NCI-H460 (cell line): ENCODE measurements at regions not wholly inside any gene's neighbourhood (a gene's known extent, or its start where the extent isn't known, plus 50 kb on each side); places are given as distances from the start of the nearest gene placed in this dataset.

Experiments
- DNase-seq: peaks from one replicate; pipeline ENCODE4 v3.0.0-alpha.2; 2016; ENCODE audit warnings: low read depth; ENCODE audit errors: extremely low read depth

DNA sequence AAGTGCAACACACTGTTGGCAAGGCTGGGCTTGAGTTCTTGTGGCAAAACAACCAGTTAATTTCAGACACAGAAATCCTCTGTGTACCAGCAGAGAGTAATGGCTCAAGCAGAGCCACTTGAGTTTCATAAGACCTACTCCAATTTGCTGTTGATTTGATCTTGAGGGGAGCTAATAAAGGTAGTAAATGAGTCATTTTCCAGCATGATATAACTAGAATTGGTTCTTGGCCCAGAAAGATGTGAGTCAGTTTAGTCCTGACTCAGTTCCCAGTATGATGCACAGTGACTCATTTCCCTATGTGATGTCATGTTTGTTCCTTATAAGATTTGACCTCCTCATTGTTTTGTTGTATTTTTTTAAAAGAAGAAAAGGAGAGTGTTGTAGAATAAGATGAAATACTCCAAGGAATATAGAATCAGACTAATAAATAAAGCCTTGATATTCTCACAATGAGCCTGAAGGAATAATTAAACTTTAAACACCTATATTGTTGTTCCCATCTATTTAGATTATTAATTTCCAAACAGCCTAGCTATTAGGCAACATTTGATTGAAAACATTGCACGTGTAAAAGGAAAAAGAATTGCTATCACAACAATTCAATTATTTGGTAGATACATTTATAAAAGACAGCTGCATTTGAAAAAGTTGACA lies 186.2 kb downstream of the REEP3 start:
- DNase-seq = peak; percentile 92

DNA sequence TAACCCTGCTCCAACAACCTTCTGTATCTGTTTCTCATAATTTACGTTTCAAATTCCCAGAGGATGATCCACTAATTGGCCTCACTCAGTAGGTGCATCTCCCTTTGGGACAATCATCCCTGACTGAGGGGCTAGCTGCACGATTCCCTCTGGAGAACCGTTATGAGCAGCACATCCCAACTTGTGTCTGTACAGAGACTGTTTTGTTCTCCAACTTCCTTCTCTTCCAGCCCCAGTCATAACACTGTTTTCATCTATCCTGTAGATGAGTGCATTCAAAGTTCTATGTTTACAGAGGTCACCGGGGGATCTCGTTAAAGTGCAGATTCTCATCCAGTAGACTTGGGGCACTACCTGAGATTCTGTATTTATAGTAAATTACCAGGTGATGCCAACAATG lies 187.2 kb downstream of the REEP3 start:
- DNase-seq = no peak

DNA sequence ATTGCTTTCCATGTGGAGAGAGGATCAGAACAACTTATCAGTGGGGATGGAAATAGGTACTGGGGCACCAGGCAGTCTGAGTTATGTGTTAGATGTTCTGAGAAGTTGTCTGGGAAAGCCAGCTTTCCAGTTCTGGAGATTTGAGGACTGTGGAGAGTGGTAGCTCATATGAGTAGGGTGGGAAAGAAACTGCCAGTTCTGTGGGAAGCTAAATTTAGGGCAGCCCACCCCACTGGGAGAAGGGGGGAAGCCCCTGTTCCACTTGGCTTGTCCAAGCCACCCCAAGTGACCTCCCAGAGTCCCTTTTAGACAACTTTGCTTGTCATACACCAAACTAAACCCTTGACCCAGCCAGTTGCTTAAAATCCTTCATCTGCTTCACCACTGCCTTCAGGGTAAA lies 189.5 kb downstream of the REEP3 start:
- DNase-seq = no peak

DNA sequence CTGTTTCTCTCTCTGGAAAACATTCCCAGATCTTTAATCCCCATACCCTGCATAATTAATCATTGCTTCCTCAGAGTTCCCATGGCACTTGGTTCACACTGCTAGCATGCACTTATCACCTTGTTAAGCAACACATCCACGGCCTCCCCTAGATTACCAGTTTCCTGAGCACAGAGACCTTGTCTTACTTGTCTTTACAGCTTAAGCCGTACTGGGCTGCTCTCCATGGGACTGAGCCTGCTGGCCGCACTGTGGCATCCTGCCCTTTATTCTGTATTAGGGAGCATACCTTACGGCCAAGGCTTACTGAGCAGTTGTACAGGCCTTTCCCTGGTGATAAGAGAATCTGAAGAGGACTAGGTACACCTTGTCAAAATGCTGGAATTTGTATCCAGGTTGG lies 190.2 kb downstream of the REEP3 start:
- no peak for DNase-seq

DNA sequence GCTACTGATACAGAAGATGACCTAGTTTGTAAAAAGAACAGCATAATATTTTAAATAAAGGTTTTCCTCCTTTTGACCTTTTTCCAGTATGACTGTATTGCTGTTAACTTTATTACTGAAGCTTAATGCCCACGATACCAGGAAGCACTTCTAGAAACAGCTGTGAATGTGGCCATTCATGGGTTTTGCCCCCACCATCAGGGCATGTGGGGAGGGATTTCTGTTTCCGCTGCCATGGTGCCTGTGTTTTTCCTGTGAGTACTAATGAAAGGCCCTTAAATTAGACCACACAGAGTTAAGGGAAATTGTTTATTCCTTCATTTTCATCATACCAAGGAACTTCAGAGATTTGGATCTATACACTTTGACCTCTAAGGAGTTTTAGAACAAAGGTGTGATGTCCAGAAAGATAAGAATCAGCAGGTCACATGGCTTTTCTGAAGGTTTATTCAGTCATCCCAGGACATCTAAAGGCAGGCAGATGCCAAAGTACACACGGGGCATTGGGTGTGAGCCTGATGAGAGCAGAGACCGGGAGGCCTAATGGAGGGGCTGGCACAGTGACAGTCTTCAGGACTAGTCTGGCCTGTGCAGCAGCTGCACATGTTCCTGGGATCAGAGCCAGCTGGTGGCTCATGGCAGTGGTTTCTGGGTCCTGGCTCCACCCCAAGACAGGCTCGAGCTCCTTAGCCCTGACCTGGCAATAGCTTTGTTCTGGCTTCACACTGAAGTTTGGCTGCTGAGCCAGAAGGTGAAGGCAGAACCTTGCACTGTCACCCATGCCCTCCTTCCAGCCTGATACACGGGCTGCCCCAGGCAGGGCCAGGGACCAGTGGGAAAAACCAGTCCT lies 190.9 kb downstream of the REEP3 start:
- peak; percentile 90 for DNase-seq

DNA sequence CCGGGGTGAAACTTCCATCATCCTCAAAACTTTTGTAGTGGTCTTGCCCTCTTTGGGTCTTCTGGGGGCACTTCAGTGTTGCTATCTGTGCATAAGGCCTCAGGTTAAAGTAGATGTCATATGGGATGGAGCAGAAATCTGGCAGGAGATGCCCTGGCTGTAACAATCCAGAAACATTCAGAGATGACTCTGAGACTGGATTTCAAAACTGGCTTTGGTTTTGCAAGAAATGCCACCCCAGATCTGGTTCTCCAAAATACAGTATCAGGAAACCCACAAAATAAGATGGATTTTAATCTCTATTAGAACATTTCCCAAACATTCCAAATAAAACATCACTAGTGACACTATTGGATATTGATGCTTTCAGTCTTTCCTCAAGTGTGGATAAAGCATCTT lies 191.5 kb downstream of the REEP3 start:
- no peak for DNase-seq

DNA sequence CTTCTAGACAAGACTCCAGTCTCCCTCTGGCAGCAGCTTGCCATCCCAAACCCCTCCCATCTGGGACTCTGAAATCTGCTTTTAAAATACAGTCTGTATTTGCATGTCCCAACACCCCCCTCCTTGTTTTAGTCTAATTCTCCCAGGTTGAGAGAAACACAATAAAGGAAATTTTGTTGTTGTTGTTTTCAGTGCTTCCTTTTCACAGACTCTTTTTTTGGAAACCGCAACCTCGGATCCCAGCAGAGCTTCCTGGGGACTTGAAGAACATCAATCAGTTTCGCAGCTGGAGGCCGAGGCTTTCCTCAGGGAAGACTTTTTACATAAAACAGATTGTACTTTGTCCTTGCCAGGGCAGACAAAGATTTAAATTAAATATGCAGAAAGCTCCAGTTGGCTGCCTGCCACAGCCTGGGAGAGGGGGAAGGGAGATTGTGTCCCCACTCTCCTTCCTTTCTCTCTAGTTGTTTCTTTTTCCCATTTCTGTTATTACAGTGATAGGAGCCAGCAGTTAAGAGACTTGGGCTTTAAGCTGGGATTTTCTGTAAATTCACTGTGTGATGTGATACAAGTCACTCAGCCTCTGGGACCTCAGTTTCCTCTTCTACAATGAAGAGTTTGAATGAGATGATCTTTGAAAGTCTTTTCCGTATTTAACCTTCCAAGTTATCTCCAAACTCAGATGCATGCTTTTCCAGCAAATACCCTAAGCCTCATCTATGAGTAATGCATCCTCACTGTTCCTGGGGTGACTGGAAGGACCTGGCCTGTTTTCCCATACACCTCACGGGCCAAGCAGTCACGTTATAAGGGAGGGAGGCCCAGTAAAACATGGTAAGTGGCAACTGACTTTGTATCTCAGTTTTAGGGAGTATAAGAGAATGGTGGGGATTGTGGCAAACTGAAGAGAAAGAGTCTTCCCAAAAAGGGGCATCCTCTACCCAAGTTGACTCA lies 192.3 kb downstream of the REEP3 start:
- no peak for DNase-seq

DNA sequence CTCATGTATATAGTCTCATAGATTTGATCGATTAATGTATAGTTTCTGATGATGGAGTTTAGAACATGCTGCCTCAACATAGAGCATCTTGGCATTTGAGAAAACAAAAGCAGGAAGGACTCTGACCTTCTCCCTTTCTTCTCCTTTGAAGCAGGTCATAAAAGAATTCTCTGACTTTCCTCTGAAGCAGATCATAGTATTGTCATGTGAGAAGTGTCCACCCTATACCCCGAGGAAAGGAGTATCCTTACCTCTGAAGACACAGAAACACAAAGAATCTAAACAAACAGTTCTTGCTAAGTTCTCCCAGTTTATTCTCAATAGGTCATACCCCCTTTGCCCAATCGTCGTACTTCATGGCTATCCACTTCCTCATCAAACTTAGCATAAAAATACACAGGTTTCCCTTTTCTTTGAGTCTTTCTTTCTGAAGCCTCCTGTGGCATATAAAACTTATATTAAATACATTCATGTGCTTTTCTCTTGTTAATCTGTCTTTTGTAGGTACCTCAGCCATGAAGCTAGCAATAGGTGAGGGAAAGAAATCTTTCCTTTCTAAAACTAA lies 194.9 kb downstream of the REEP3 start:
- DNase-seq = no peak

DNA sequence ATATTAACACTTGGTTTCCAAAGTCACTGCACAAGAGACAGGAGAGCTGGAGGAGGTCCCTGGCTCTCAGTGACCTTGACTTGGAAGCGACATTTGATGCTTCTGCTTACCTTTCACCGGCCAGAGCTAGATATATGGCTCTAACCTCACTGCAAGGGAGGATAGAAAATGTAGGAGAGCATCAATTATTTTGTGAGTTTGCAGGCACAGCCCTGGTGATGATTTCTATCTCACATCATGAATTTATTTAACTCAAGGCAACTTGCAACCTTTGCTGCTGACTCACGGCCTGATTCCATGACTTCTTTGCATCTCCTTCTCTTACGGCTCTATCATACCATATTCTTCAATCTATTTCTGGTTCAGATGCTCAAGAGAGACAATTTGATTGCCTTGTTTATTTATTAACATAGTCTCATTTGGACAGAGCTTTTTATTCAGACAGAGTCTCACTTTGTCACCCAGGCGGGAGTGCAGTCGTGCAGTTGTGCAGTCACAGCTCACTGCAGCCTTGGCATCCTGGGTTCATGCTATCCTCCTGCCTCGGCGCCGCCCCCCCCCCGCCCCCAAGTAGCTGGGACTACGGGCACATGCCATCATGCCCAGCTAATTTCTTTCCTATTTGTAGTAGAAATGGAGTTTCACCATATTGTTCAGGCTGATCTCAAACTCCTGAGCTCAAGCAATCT lies 196.0 kb downstream of the REEP3 start:
- no peak for DNase-seq

DNA sequence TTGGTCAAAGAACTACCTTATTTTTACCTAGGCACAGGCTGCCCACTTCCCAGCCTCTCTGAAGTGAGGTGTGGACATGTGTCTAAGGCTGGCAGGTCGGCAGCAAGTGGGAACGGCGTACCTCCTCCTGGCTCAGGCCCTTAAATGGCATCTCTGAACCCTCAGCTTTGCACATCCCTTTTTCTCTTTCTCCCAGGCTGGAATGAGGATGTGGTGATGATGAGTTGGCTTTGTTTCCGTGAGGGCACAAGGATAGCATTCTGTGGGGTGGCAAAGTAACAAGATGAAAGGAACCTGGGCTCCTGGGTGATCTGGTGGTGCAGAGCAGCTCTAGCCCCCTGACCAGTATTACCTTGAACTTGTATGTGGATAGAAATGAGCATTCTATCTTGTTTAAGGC lies 196.8 kb downstream of the REEP3 start:
- DNase-seq = no peak

DNA sequence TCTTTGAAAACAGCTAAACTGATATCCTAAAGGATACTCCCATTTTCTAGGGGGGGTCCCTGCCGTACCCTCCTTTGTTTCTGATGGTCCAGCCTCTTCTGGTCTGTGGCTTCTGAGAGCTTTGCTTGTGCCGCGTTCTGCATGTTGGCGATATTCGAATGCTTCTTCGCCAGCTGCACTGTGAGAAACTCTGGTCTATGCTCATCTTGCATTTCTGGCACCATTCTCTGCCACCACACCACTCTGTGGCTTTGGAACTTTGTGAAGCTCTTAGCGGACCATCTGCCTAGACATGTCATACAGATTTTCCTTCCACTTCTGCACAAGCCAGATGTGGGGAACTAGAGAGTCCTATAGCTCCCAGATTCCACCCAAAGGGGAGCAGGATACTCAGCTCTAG lies 197.2 kb downstream of the REEP3 start:
- DNase-seq = no peak

DNA sequence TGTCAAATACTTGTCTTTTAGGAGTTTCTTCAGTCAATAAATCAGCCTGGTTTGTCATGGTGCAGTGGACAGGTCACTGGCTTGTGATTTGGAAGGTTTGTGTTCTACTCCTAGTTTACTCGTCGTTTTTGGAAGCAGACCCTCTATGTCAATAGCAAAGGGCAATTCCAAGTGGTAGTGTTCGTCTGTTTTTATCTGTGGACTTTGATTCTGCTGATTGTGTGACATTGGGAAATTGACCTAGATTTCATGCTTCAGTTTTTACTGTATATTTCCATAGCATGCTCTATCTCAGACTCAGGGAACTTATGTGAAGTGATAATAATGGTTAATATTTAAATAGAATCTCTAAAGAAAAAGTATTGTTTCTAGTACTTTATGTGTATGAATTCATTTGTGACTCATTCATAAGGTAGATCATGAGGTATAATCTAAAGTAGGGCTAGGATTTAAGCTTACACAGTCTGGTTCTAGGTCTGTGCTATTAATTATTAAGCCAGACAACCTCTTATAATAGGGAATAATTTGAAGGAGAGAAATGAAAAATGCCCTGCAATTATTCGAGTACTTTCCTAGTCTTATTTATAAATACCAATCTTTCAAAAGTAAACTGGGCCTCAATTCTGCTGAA lies 198.1 kb downstream of the REEP3 start:
- DNase-seq = no peak

DNA sequence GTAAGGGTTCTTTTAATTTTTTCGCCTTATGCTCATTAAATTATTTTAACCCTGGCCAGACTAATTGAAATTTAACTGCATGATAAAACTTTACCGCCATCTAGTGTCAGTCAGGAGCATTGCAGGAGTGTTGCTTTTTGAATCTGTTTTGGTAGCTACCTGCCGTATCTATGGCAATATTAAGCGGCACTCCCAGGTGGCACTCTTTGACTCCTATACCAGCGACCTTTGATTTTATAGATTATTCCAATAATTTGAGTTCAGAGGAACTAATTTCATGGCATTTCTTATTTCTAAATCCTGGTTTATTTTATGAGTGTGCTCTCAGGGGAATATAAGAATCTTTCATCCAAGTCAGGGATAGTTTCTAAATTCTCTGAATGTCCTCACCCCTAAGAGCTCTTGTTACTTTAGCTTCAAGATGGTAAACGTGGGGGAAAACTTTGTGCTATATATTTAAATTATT lies 198.9 kb downstream of the REEP3 start:
- DNase-seq = peak; percentile 38

DNA sequence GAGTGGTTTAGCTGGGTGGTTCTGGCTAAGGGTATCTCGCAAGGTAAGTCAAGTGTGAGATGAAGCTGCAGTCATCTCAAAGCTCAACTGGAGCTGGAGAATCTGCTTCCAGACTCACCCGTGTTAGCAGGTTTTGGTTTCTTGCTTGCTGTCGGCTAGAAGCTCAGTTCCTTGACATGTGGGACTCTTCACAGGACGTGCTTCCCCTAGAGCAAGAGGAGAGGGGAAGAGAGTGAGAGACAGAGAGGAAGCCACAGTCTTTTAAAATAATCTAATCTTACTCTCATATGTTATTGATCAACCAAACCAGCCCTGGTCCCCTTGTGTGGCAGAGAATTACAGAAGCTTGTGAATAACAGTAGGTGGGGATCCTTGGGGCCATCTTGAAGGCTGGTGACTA lies 199.5 kb downstream of the REEP3 start:
- DNase-seq = no peak

DNA sequence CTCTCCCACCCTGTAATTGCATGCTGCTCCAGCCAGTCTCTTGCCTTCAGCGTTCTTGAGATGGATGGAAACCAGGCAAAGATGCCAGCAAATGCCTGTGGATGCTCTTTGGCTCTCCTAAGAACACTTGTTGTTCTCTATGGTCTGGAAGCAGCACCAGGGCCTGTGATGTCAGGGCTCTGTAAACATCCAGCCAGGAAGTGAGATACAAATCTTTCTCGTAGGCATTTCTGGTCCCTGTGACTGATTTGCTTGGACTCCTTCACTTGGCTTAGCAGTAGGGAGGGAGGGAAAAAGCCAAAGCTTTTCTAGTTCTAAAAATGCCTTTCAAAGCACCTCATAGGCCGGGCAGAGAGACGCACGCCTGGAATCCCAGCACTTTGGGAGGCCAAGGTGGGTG lies 201.3 kb downstream of the REEP3 start:
- DNase-seq = no peak

DNA sequence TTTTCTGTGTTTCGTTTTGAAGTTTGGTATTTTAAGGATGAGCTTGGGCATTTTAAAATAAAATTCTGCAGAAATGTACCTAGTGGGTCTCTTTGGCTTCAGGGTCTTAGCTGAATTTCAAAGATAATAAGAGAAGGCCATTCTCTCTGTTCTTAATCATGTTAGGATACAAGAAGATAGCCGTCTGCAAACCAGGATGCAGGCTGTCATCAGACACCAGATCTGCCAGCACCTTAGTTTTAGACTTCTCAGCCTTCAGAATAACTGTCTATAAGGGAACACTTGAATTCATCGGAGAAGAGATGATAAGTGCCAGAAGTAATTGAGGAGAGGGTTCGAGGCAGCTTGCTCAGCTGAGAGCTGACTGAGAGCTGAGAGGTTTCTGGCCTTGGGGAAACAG lies 202.1 kb downstream of the REEP3 start:
- DNase-seq = no peak

DNA sequence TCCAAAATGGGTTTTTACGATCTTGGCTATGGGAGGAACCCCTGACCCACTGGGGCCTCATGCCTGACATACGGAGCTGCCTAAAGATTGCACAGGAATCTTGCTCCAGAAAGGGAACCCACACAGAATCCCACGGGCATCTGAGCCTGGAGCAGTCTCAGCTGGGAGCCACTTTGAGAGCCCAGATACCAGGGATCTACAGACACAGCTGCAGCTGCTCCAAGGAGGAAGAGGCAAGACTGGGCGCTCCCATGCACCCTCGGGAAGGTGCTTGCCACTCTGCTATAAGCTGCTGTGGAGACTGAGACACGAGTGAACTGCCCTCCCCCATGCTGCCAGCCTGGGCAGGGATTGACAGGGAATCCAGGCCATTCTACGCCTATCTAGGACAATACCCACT lies 202.5 kb downstream of the REEP3 start:
- DNase-seq = no peak

DNA sequence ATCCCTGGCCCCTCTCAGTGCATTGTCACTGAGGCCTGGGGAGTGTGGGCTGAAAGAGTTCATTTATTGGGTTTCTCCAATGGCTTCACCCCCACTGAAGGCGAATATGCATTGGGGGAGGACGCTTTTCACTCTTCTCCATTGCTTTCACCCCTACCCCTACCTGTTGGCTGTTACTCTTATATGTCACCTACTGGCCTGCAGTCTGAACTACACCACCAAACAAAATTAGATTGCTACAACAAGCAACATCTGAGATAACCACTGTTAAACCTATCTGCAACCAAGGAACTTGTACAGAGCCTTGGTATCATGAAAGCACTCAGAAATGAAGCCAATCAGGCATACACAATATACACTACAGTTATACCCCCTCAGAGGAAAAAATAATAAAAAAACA lies 203.7 kb downstream of the REEP3 start:
- no peak for DNase-seq

DNA sequence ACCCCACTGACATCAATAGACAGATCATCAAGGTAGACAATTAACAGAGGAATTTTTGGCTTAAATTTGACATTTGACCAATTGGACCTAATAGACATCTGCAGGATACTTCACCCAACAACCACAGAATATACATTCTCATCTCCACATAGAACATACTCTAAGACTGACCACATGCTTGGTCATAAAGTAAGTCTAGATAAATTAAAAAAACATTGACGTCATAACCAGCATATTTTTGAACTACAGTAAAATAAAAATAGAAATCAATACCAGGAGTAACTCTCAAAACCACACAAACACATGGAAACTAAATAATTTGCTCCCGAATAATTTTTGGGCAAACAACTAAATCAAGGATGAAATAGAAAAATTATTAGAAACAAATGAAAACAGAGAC lies 205.7 kb downstream of the REEP3 start:
- DNase-seq = no peak

DNA sequence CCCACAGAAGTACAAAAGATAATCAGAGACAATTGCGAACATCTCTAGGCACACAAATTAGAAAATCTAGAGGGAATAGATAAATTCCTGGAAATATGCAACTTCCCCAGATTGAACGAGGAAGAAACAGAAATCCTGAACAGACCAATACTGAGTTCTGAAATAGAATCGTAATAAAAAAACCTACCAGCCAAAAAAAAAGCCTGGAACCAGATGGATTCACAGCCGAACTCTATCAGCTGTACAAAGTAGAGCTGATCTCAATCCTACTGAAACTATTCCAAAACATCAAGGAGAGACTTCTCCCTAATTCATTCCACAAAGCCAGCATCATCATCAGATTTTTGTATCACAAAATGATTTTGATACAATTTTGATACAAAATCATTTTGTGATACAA lies 206.4 kb downstream of the REEP3 start:
- no peak for DNase-seq
